Fibroblast of mammary gland (primary cell): ENCODE measurements at regions not wholly inside any gene's neighbourhood (a gene's known extent, or its start where the extent isn't known, plus 50 kb on each side); places are given as distances from the start of the nearest gene placed in this dataset.

ENCODE experiments used
- DNase-seq: peaks from one replicate; pipeline ENCODE4 v3.0.0-alpha.2; 2010; ENCODE audit warnings: low read depth
- H3K4me3 ChIP-seq: 2 replicates; pipeline ENCODE4 v1.5.1; 2011; ENCODE audit warnings: low read depth, mild to moderate bottlenecking, low read length, moderate library complexity; ENCODE audit not compliant: control insufficient read depth
- TF ChIP-seq, protein P1 (sequence below): conservative IDR thresholded peaks from 2 replicates; pipeline ENCODE4 v1.5.1; 2011; ENCODE audit warnings: low read depth, low read length, inconsistent platforms; ENCODE audit not compliant: control insufficient read depth, insufficient read depth

DNA sequence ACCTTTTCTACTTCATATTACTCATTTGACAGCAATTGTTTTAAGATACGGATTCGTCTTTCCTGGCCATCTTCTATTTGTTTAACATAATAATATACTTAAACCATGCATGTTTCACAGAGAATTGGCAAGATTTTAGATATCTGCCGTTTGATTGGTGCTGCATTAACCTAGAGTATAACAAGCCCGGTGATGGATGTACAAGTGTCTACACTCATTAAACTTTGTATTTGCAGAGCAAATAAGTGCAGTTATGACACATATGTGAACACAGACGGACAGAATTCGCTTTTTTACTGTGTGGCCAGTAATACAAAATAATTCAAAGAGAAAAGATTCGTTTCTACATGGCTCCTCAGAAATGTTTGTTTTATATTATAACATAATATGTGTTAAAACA, 116.1 kb downstream of the ARL4A start:
- no peak for DNase-seq
- no peak overlapping the region for H3K4me3 ChIP-seq
- TF ChIP-seq, protein P1, sequence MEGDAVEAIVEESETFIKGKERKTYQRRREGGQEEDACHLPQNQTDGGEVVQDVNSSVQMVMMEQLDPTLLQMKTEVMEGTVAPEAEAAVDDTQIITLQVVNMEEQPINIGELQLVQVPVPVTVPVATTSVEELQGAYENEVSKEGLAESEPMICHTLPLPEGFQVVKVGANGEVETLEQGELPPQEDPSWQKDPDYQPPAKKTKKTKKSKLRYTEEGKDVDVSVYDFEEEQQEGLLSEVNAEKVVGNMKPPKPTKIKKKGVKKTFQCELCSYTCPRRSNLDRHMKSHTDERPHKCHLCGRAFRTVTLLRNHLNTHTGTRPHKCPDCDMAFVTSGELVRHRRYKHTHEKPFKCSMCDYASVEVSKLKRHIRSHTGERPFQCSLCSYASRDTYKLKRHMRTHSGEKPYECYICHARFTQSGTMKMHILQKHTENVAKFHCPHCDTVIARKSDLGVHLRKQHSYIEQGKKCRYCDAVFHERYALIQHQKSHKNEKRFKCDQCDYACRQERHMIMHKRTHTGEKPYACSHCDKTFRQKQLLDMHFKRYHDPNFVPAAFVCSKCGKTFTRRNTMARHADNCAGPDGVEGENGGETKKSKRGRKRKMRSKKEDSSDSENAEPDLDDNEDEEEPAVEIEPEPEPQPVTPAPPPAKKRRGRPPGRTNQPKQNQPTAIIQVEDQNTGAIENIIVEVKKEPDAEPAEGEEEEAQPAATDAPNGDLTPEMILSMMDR = no peak

DNA sequence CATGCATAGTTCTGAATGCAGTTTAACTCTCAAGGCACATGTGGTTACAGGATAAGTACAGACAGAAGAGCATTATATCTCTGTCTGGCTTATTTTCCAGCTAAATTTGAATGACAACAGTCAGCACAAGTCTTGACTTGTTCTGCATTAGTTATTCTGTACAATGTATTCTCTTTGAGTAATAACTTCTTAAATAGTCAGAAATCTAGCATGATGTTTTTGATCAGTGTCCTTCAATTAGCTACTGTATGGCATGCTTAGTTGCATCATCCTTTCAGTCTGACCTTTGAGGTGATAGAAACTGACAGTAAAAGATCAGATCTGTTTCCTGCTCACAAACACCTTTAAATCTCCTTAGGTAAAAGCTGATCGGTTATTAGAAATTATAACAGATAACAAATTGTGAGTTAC, 118.1 kb downstream of the ARL4A start:
- TF ChIP-seq, protein P1 = no peak
- DNase-seq = no peak

DNA sequence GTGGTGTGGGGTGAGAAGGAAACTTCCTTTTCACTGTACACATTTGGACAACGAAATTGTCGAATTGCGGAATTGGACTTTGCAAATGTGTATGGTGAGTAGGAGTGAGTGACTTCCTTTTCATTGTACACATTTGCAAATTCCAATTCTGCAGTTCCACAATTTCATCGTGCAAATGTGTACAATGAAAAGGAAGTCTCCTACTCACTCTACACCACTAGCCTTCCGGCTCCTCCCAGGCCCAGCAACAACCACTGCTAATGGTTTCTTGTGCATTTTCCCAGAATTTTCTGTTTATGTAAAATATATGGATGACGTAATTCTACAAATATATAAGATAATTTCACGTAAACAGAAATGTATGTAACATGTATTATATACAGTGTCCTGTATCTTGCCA, 118.5 kb downstream of the ARL4A start:
- no peak for DNase-seq
- no peak overlapping the region for H3K4me3 ChIP-seq
- TF ChIP-seq, protein P1 = no peak

More for the DNA sequence above, 118.1 kb downstream of the ARL4A start:
- no peak overlapping the region for H3K4me3 ChIP-seq

DNA sequence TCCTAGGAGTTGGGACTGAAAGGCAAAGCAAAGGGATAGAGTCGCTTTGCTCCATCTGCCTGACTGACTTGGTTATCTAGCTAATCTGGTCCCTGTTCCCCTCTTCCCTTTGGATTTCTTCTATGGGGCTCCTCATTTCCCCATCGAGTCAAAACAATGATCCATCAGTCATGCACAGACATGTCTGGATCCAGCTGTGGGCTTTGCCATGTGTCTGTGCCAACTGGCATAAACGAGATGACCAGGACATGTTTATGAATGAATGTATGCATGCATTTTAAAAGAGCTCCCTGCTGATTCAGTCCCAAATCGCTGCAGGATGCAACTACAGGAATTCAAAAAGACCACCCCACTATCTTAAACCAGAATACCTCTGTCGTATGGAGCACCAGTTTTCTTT, 122.0 kb downstream of the ARL4A start:
- no peak overlapping the region for H3K4me3 ChIP-seq
- no peak for DNase-seq
- TF ChIP-seq, protein P1 = no peak

DNA sequence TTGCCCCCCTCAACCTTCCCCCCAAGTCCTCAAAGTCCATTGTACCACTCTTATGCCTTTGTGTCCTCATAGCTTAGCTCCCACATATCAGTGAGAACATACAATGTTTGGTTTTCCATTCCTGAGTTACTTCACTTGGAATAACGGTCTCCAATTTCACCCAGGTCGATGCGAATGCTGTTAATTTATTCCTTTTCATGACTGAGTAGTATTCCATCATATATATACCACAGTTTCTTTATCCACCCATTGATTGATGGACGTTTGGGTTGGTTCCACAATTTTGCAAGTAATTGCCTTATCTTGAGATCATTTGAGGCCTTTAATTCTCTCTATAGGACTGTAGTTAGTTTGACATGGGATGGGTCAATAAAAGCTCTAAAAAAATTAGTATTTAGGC, 124.7 kb downstream of the ARL4A start:
- DNase-seq = no peak
- TF ChIP-seq, protein P1 = no peak
- no peak overlapping the region for H3K4me3 ChIP-seq

DNA sequence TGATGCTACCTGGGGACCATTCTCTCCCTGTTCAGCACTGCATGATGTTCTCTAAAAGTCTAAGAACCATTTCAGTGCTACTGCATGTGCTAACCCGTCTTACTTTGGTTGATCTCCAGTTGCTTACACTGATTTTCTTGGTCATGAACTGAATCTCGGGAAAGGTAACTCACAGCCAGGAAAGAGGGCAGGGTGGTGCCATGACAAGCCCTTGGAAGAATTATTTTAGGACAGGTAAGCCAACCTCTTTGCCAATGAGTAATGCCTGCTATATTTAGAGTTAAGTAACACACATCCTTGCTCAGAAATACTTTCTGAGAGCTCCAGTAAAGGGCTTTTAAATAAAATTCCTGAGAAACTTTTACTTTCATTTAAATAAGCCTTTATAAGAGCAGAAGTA, 126.7 kb downstream of the ARL4A start:
- TF ChIP-seq, protein P1 = no peak
- no peak overlapping the region for H3K4me3 ChIP-seq
- DNase-seq = no peak

DNA sequence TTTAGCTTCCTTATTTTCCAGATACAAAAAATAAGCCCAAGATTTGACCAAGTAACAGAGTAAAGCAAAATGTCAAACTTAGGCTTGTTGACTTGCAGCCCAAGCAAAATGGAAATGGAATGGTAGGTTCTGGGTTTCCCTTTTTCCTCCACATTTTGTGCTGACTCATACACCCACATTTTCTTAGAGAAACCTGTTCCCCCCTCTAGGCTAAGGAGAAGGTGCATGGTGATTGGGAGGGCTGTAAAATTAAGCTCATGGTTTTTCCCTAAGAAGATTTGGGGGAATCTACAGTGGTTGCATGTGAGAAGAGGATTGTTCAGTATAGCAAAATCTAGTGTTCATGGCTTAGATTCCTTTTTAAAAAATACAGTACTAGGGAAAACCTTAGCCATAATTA, 127.4 kb downstream of the ARL4A start:
- TF ChIP-seq, protein P1 = no peak
- H3K4me3 ChIP-seq = no peak overlapping the region
- no peak for DNase-seq
